ENCODE measurements at regions not wholly inside any gene's neighbourhood (a gene's known extent, or its start where the extent isn't known, plus 50 kb on each side); places are given as distances from the start of the nearest gene placed in this dataset.

GRCh38 chr3:159077860-159078259 lies 276.0 kb downstream of the MFSD1 start:
- no peaks in the 10 kb centered on the region for H3K9me3 ChIP-seq
- H3K27ac ChIP-seq, result no peak overlapping the region
- H3K4me1 ChIP-seq, result no peaks in the 10 kb centered on the region
- TF ChIP-seq CTCF (IDR thresholded peaks at IDR 0.05), result no peak
- intact Hi-C loops (cut with DNase I; ENCODE audit: low total_unique reads), result no loop called here
- no peaks in the 10 kb centered on the region for H3K27me3 ChIP-seq
- DNase-seq, result no peak
- H3K4me3 ChIP-seq, result no peak overlapping the region
- no peaks in the 10 kb centered on the region for H3K36me3 ChIP-seq

- no peak for DNase-seq
- no peak for TF ChIP-seq CTCF (IDR thresholded peaks at IDR 0.05)
- no peaks in the 10 kb centered on the region for H3K9me3 ChIP-seq
- intact Hi-C loops (cut with DNase I; ENCODE audit: low total_unique reads), result no loop called here
- no peak overlapping the region for H3K4me3 ChIP-seq
- H3K27ac ChIP-seq, result no peak overlapping the region
- no peaks in the 10 kb centered on the region for H3K36me3 ChIP-seq
- no peaks in the 10 kb centered on the region for H3K4me1 ChIP-seq
- no peaks in the 10 kb centered on the region for H3K27me3 ChIP-seq
Measured at GRCh38 chr3:159080256-159080655, 278.4 kb downstream of the MFSD1 start.

GRCh38 chr3:159080821-159081220 lies 279.0 kb downstream of the MFSD1 start:
- H3K4me1 ChIP-seq, result no peaks in the 10 kb centered on the region
- H3K27me3 ChIP-seq, result no peaks in the 10 kb centered on the region
- no peak overlapping the region for H3K4me3 ChIP-seq
- no peaks in the 10 kb centered on the region for H3K36me3 ChIP-seq
- H3K27ac ChIP-seq, result no peak overlapping the region
- intact Hi-C loops (cut with DNase I; ENCODE audit: low total_unique reads), result no loop called here
- DNase-seq, result no peak
- TF ChIP-seq CTCF (IDR thresholded peaks at IDR 0.05), result no peak
- H3K9me3 ChIP-seq, result no peaks in the 10 kb centered on the region

- no peak for TF ChIP-seq CTCF (IDR thresholded peaks at IDR 0.05)
- intact Hi-C loops (cut with DNase I; ENCODE audit: low total_unique reads), result no loop called here
- no peaks in the 10 kb centered on the region for H3K9me3 ChIP-seq
- no peak overlapping the region for H3K27ac ChIP-seq
- no peaks in the 10 kb centered on the region for H3K27me3 ChIP-seq
- no peak overlapping the region for H3K4me3 ChIP-seq
- H3K36me3 ChIP-seq, result no peaks in the 10 kb centered on the region
- no peak for DNase-seq
- H3K4me1 ChIP-seq, result no peaks in the 10 kb centered on the region
Measured at GRCh38 chr3:159082519-159082918, 280.7 kb downstream of the MFSD1 start.

GRCh38 chr3:159091936-159092335 lies 290.1 kb downstream of the MFSD1 start:
- no peaks in the 10 kb centered on the region for H3K9me3 ChIP-seq
- no peak overlapping the region for H3K27ac ChIP-seq
- H3K36me3 ChIP-seq, result no peaks in the 10 kb centered on the region
- intact Hi-C loops (cut with DNase I; ENCODE audit: low total_unique reads), result no loop called here
- H3K4me3 ChIP-seq, result no peak overlapping the region
- DNase-seq, result no peak
- no peak for TF ChIP-seq CTCF (IDR thresholded peaks at IDR 0.05)
- no peaks in the 10 kb centered on the region for H3K4me1 ChIP-seq
- H3K27me3 ChIP-seq, result no peaks in the 10 kb centered on the region

GRCh38 chr3:159102001-159102400 lies 300.1 kb downstream of the MFSD1 start:
- Histone ChIP-seq H3K4me1 (no peaks in the 10 kb centered on the region), H3K36me3 (no peaks in the 10 kb centered on the region), H3K4me3 (no peak overlapping the region), H3K27ac (no peak overlapping the region), H3K9me3 (no peaks in the 10 kb centered on the region), H3K27me3 (no peaks in the 10 kb centered on the region)
- no peak for DNase-seq
- TF ChIP-seq CTCF (IDR thresholded peaks at IDR 0.05), result no peak
- intact Hi-C loops (cut with DNase I; ENCODE audit: low total_unique reads), result no loop called here
